ENCODE measurements at regions not wholly inside any gene's neighbourhood (a gene's known extent, or its start where the extent isn't known, plus 50 kb on each side); places are given as distances from the start of the nearest gene placed in this dataset.

- TF ChIP-seq, protein P1, sequence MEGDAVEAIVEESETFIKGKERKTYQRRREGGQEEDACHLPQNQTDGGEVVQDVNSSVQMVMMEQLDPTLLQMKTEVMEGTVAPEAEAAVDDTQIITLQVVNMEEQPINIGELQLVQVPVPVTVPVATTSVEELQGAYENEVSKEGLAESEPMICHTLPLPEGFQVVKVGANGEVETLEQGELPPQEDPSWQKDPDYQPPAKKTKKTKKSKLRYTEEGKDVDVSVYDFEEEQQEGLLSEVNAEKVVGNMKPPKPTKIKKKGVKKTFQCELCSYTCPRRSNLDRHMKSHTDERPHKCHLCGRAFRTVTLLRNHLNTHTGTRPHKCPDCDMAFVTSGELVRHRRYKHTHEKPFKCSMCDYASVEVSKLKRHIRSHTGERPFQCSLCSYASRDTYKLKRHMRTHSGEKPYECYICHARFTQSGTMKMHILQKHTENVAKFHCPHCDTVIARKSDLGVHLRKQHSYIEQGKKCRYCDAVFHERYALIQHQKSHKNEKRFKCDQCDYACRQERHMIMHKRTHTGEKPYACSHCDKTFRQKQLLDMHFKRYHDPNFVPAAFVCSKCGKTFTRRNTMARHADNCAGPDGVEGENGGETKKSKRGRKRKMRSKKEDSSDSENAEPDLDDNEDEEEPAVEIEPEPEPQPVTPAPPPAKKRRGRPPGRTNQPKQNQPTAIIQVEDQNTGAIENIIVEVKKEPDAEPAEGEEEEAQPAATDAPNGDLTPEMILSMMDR (IDR thresholded peaks at IDR 0.05): no peak
- TF ChIP-seq ZFX (IDR thresholded peaks at IDR 0.05; ENCODE audit: borderline replicate concordance): no peak
These were observed 535.5 kb downstream of the LRRIQ3 start for GRCh38 chr1:73662526-73662925.

Measured in 22Rv1 (cell line).